ENCODE measurements at regions not wholly inside any gene's neighbourhood (a gene's known extent, or its start where the extent isn't known, plus 50 kb on each side); places are given as distances from the start of the nearest gene placed in this dataset.
"Not testable (repeated sequence)": the region's sequence is repeated elsewhere in the genome, so short reads cannot be mapped to it uniquely, and the experiment has no call there.

DNA sequence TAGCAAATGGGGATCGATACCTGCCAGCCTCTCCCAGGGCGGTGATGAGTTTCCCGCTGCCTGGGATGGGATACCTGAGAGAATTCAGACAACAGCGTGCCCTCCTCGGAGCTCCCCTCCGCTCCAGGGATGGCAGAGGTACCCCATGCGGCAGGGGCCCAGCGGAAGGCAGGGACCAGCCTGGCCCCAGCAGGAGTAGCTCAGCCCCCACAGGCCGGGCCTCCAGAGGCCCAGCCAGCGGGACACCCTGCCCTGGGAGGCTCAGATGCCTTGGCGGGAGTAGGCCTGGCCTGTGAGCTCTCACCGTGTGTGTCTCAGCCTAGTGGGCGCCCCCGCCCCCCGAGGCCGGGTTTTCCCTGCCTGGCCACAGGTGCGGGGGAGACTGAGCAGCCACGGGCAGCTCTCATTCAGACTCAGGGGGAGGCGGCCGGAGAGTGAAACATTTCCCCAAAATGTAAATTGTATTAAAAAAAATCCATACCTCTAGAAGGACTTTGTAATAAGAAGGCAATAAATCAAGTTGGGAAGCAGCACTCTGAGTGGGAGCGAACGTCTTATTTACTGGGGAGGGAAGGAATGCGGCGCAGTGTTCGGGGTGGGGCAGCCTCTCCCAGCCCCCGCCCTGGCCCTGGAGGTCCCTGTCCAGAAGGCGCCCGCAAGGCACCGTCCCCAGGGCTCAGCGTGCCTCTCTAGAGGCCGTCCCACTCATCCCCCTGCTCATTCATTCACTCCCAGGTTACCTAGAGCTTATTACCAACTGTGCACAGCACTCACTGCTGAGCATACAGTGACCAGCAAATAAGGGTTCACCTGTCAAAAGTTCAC lies 888.0 kb downstream of the BRD1 start:
- no peak for DNase-seq

GRCh38 chr22:48938741-48939140 lies 888.9 kb downstream of the BRD1 start:
- DNase-seq = no peak

GRCh38 chr22:48937032-48937639 lies 890.5 kb downstream of the BRD1 start:
- DNase-seq = no peak

- DNase-seq = no peak
Measured at GRCh38 chr22:48936391-48936790, 891.3 kb downstream of the BRD1 start.

- no peak for DNase-seq
Measured at GRCh38 chr22:48934446-48934845, 893.2 kb downstream of the BRD1 start.

- DNase-seq = no peak
Measured at GRCh38 chr22:48931452-48931851, 896.2 kb downstream of the BRD1 start.

DNA sequence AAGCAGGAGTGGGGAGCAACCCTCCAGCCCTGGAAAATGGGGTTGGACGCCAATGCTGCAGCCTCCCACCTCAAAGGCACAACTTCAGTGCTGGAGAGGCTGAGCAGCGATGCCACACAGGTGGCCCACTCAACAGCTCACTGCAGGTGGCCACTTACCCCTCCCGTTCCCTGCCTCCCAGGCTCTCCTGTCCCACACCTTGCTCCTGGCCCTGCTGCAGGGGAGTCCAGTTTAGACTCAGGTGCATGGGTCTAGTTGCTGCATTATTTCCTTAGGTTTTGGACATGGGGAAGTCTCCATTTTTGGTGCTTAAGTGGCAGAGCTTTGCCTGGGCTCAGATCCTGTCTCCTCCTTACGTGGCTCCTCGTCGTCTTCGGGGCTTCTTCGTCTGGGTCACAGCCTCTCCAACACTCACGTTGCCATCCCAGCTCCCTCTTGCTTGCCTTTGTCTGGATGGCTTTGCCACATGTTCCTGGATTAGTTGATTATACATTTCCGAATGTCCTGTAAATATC lies 898.3 kb downstream of the BRD1 start:
- no peak for DNase-seq

GRCh38 chr22:48927591-48927990 lies 900.1 kb downstream of the BRD1 start:
- no peak for DNase-seq

DNA sequence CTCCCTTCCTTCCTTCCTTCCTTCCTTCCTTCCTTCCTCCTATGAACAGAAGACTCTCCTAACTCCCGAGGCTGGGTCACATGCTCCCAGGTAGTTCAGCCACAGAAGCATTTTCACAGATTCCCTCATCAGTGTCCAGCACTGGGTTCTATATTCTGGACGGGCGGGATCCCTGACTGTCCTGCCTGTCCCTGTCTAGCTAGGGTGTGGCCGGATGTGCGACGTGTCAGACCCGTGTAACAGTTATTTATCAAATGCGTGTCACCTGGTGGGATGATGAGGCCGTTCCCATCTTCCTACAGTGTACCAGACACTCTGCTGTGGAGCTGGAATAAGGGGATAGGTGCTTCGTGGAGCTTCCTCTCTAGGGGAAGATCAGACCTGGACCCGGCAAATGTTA lies 901.0 kb downstream of the BRD1 start:
- DNase-seq = no peak

DNA sequence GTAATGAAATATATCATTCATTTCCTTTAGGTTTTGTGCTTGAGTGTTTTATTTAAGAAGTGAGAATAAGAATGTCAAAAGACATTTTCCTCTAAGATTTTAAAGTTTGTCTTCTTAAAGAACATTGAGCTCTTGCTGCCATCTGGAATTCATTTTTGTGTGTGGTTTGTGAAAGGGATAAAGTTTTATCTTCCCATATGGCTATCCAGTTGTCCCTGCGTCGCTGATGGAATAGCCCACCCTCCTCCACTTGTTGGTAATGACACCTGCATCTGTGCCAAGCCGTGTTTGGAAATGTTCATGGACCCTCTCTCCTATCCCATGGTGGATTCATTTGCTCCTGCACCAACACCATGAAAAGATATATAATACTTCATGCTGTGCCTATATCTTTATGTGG lies 901.5 kb downstream of the BRD1 start:
- no peak for DNase-seq

DNA sequence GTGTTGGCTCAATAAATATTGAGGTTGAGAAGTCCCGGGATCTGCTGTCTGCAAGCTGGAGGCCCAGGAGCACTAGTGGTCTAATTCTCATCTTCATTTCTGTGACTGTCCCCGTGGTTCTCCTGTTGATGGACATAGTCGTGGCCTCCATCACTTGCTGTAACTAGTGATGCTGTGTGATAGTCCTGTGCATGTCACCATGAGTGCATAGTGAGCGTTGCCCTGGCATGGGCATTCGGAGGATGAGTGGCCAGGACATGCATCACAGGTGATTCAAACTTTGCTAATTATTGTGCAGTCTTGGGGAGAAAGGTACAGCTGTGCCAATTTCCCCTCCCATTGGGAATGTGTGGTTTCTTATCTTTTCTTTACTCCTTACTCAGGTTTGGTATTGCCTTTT lies 902.2 kb downstream of the BRD1 start:
- DNase-seq = no peak

GRCh38 chr22:48923996-48924395 lies 903.7 kb downstream of the BRD1 start:
- DNase-seq = no peak

DNA sequence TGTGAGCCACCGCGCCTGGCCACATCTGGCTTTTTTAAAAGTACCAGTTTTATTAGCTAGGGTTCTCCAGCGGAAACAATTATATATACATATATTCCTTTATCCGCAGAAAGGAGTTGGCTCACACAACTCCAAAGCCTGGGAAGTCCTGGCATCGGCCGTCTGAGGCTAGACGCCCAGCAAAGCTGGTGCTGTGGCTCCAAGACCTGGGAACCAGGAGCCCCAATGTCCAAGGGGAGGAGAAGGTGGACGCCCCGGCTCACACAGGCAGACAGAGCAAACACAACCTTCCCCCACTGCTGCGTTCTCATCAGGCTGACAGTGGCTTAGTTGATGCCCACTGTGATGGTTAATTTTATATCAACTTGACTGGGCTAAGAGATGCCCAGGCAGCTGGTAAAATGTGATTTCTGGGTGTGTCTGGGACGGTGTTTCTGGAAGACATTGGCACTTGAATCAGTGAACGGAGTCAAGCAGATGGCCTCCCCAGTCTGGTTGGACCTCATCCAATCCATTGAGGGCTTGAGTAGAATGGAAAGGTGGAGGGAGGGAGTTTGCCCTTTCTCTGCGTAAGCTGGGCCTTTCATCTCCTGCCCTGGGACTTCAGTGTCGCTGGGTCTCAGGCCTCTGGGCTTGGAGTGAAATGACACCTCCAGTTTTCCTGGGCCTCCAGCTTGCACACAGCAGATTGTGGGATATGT lies 904.4 kb downstream of the BRD1 start:
- DNase-seq = no peak

DNA sequence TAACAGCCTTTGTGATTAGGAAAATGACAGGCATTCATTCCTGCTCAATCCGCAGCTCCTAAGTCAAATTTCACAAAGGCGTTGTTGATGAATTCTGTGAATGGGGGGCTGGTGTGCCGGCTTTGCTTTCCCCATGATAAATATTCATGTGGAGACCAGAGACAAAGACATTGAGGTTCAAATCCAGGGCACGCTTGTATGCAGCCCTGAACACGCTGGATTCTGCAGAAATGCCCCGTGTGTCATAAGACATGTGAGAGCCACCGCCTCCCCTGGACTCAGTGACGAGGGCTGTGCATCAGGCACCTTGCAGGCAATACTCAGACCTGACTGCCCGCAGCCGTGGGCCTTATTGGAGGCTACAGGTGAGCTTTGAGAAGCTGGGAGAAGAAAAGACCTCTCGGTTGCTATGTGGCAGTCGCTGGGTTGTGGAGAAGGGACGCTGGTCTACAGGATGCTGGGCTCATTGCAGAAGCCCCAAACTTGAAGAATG lies 906.2 kb downstream of the BRD1 start:
- DNase-seq = no peak

GRCh38 chr22:48920776-48921241 lies 906.9 kb downstream of the BRD1 start:
- DNase-seq = no peak

- DNase-seq = no peak
Measured at GRCh38 chr22:48919851-48920589, 907.7 kb downstream of the BRD1 start.

DNA sequence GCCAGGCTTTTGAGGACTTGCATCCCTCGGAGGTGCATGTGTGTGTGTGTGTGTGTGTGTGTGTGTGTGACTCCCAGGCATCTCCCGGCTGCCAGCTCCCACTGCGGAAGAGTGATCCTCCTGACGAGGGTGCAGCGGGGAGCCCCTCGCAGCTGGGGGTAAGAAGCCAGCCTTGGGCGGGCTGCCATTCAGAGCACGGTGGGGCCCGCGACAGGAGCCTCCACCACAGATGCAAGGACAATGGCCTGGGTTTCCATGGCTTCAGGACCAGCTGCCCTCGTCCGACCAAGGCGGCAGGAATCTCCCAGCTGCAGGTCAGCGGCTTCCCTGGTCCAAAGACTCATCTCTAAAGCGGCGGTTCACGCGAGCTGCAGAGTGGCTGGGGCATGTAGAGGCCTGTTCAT lies 908.5 kb downstream of the BRD1 start:
- no peak for DNase-seq

DNA sequence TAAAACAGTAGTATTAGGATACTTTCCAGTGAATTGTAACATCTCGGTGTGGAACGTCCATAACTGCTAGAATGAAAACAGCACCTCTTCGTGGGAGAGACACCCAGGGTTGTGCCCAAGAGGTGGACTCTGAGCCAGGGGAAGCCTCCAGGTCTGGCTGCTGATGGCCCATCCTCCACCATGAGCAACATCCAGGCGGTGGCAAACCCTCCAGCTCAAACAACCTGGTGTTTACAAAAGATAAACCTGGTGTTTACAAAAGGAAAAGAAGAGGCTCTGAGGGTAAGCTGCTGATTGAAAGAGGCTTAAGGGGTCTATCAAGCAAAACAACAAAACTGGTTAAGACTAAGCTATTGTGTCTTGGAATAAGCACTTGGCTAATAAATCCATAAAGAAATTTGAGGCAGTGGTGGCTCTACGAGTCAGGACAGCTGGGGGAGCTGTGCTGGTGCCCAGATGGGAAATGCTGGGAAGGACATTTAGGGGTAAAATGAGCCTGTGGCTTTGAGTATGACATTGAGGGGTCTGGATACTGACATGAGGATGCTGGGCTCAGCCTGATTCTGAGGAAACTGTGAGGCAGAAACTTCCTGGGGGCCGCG lies 909.0 kb downstream of the BRD1 start:
- DNase-seq = no peak

- DNase-seq = not testable (repeated sequence)
Measured at GRCh38 chr22:48912356-48913066, 915.2 kb downstream of the BRD1 start.

DNA sequence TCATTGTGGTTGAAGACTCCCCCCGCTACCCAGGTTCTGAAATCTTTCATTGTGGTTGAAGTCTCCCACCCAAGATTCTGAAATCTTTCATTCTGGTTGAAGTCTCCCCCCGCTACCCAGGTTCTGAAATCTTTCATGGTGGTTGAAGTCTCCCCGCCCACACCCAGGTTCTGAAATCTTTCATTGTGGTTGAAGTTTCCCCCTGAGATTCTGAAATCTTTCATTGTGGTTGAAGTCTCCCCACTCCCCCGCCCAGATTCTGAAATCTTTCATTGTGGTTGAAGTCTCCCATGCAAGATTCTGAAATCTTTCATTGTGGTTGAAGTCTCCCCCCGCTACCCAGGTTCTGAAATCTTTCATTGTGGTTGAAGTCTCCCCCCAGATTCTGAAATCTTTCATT lies 916.0 kb downstream of the BRD1 start:
- DNase-seq = not testable (repeated sequence)

DNA sequence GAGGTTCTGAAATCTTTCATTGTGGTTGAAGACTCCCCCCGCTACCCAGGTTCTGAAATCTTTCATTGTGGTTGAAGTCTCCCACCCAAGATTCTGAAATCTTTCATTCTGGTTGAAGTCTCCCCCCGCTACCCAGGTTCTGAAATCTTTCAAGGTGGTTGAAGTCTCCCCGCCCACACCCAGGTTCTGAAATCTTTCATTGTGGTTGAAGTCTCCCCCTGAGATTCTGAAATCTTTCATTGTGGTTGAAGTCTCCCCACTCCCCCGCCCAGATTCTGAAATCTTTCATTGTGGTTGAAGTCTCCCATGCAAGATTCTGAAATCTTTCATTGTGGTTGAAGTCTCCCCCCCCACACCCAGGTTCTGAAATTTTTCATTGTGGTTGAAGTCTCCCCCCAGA lies 916.6 kb downstream of the BRD1 start:
- DNase-seq = not testable (repeated sequence)

- no peak for DNase-seq
Measured at GRCh38 chr22:48908547-48908946, 919.1 kb downstream of the BRD1 start.
